Neural crest cell (in vitro differentiated cells): ENCODE measurements at regions not wholly inside any gene's neighbourhood (a gene's known extent, or its start where the extent isn't known, plus 50 kb on each side); places are given as distances from the start of the nearest gene placed in this dataset.

ENCODE experiments used
- DNase-seq: peaks from one replicate; pipeline ENCODE4 v3.0.0; 2021; ENCODE audit warnings: low read depth, mixed read lengths, low spot score
- H3K27ac Mint-ChIP-seq: one replicate; pipeline ENCODE4 v1.8.0; 2021; ENCODE audit warnings: mild to moderate bottlenecking, mixed read lengths; ENCODE audit not compliant: unreplicated experiment
- H3K27me3 Mint-ChIP-seq: 2 replicates; pipeline ENCODE4 v1.8.0; 2021; ENCODE audit warnings: low read depth, mild to moderate bottlenecking, mixed read lengths
- H3K36me3 Mint-ChIP-seq: 2 replicates; pipeline ENCODE4 v1.8.0; 2021; ENCODE audit warnings: low read depth, mild to moderate bottlenecking, mixed read lengths
- H3K4me1 Mint-ChIP-seq: 2 replicates; pipeline ENCODE4 v1.8.0; 2021; ENCODE audit warnings: mixed read lengths
- H3K4me3 Mint-ChIP-seq: one replicate; pipeline ENCODE4 v1.8.0; 2021; ENCODE audit warnings: mild to moderate bottlenecking, mixed read lengths
- H3K9me3 Mint-ChIP-seq: 2 replicates; pipeline ENCODE4 v1.8.0; 2021; ENCODE audit warnings: mixed read lengths
- CTCF ChIP-seq: fragments of 200-600 bp; sonication (generic); conservative IDR thresholded peaks from 2 replicates; pipeline ENCODE4 v1.5.0; 2021; ENCODE audit warnings: antibody characterized with exemption, mild to moderate bottlenecking

- Mint-ChIP-seq H3K27me3 (no peaks in the 10 kb centered on the region), H3K36me3 (no peaks in the 10 kb centered on the region), H3K9me3 (no peaks in the 10 kb centered on the region)
Observed at GRCh38 chr10:60537697-60538096, 148.0 kb upstream of the ANK3 start.

GRCh38 chr10:60536529-60537114 is 146.9 kb upstream of the ANK3 start:
- H3K9me3 Mint-ChIP-seq, result no peaks in the 10 kb centered on the region
- H3K4me3 Mint-ChIP-seq, result no peak overlapping the region
- no peak for TF ChIP-seq CTCF
- H3K4me1 Mint-ChIP-seq, result no peaks in the 10 kb centered on the region
- no peaks in the 10 kb centered on the region for H3K27me3 Mint-ChIP-seq
- H3K27ac Mint-ChIP-seq, result no peak overlapping the region
- DNase-seq, result no peak
- H3K36me3 Mint-ChIP-seq, result no peaks in the 10 kb centered on the region

More at GRCh38 chr10:60537697-60538096, 148.0 kb upstream of the ANK3 start:
- Mint-ChIP-seq H3K4me1 (no peaks in the 10 kb centered on the region), H3K27ac (no peak overlapping the region), H3K4me3 (no peak overlapping the region)
- DNase-seq, result no peak
- no peak for TF ChIP-seq CTCF

- TF ChIP-seq CTCF, result no peak
- no peaks in the 10 kb centered on the region for H3K9me3 Mint-ChIP-seq
- DNase-seq, result no peak
- no peaks in the 10 kb centered on the region for H3K36me3 Mint-ChIP-seq
- H3K27ac Mint-ChIP-seq, result no peak overlapping the region
- H3K4me1 Mint-ChIP-seq, result no peaks in the 10 kb centered on the region
- H3K27me3 Mint-ChIP-seq, result no peaks in the 10 kb centered on the region
- no peak overlapping the region for H3K4me3 Mint-ChIP-seq
Observed at GRCh38 chr10:60535427-60535826, 145.8 kb upstream of the ANK3 start.

- no peak for TF ChIP-seq CTCF
- H3K36me3 Mint-ChIP-seq, result no peaks in the 10 kb centered on the region
- H3K9me3 Mint-ChIP-seq, result no peaks in the 10 kb centered on the region
- H3K27ac Mint-ChIP-seq, result no peak overlapping the region
- no peak overlapping the region for H3K4me3 Mint-ChIP-seq
- H3K27me3 Mint-ChIP-seq, result no peaks in the 10 kb centered on the region
- H3K4me1 Mint-ChIP-seq, result no peaks in the 10 kb centered on the region
- DNase-seq, result no peak
Observed at GRCh38 chr10:60534761-60535389, 145.2 kb upstream of the ANK3 start.

- DNase-seq, result no peak
- no peaks in the 10 kb centered on the region for H3K36me3 Mint-ChIP-seq
- no peaks in the 10 kb centered on the region for H3K27me3 Mint-ChIP-seq
- no peaks in the 10 kb centered on the region for H3K9me3 Mint-ChIP-seq
- no peaks in the 10 kb centered on the region for H3K4me1 Mint-ChIP-seq
- peak overlapping the region; percentile 12 for H3K27ac Mint-ChIP-seq
- H3K4me3 Mint-ChIP-seq, result no peak overlapping the region
- TF ChIP-seq CTCF, result no peak
Observed at GRCh38 chr10:60532696-60533468, 143.2 kb upstream of the ANK3 start.
